Fibroblast of lung (primary cell): ENCODE measurements at regions not wholly inside any gene's neighbourhood (a gene's known extent, or its start where the extent isn't known, plus 50 kb on each side); places are given as distances from the start of the nearest gene placed in this dataset.

Source experiments
- CTCF ChIP-seq, 2 donors: IDR thresholded peaks in 1 of 2; conservative IDR thresholded peaks in 1 of 2; 1 replicate in 1 of 2; 2 replicates in 1 of 2; pipeline ENCODE4 v1.5.1; 2011 to 2012; ENCODE audit warnings: low read length in 2 of 2, control low read depth in 1 of 2, inconsistent platforms in 1 of 2, low read depth in 1 of 2, mild to moderate bottlenecking in 1 of 2
- EZH2 ChIP-seq: IDR thresholded peaks from 2 replicates; pipeline ENCODE4 v1.5.1; 2012; ENCODE audit warnings: low read length, control low read depth, mild to moderate bottlenecking; ENCODE audit errors: missing control alignments

- TF ChIP-seq CTCF (conservative IDR thresholded peaks at IDR 0.05 in 1 of 2, IDR thresholded peaks at IDR 0.05 in 1 of 2; ENCODE audit: low read depth in 1 of 2, low read length in 2 of 2) (no peak), EZH2 (no peak)
These were observed 72.6 kb upstream of the PPARA start for GRCh38 chr22:46077669-46078099.
